ENCODE measurements at regions not wholly inside any gene's neighbourhood (a gene's known extent, or its start where the extent isn't known, plus 50 kb on each side); places are given as distances from the start of the nearest gene placed in this dataset.

DNA sequence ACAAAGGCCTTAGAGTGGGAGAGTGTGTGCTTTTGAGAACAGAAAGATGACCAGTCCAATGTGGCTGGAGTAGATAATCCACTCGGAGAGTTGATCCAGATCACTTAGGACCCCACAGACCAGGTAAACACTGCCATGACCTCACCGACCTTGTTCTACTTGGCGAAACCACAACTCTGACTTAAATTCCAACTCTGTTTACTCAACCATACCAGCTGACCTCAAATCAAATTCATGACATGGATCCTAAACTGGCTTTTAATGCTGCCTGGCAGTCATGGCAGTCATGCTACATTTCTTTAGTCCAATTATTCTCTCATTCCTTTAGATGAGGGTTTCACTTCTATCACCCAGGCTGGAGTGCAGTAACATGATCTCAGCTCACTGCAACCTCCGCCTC lies 347.1 kb upstream of the FAM98A start:
- no peak overlapping the region for H3K4me3 ChIP-seq (ENCODE audit: low read depth in 2 of 2, low read length in 1 of 2)
- TF ChIP-seq ELF1 (IDR thresholded peaks at IDR 0.05) (no peak), REST (IDR thresholded peaks at IDR 0.05; ENCODE audit: low read depth, low read length) (no peak), MEF2A (IDR thresholded peaks at IDR 0.05; ENCODE audit: borderline replicate concordance, low read depth) (no peak), NRF1 (IDR thresholded peaks at IDR 0.05; ENCODE audit: low read depth, low read length) (no peak), JUND (IDR thresholded peaks at IDR 0.05) (no peak), MAX (IDR thresholded peaks at IDR 0.05; ENCODE audit: low read depth) (no peak), MXI1 (IDR thresholded peaks at IDR 0.05; ENCODE audit: low read depth, low read length) (no peak), YY1 (IDR thresholded peaks at IDR 0.05; ENCODE audit: low read depth) (no peak), RFX5 (IDR thresholded peaks at IDR 0.05; ENCODE audit: low read length) (no peak), EZH2phosphoT487 (IDR thresholded peaks at IDR 0.05; ENCODE audit: borderline replicate concordance, low read depth) (no peak), FOXM1 (IDR thresholded peaks at IDR 0.05; ENCODE audit: low read depth) (no peak), SIN3A (IDR thresholded peaks at IDR 0.05; ENCODE audit: borderline replicate concordance, low read depth, low read length) (no peak), ZBTB33 (IDR thresholded peaks at IDR 0.05; ENCODE audit: borderline replicate concordance, low read depth) (no peak), RAD21 (IDR thresholded peaks at IDR 0.05; ENCODE audit: low read length) (no peak), EP300 (IDR thresholded peaks at IDR 0.05; ENCODE audit: borderline replicate concordance in 1 of 2, low read depth in 1 of 2, low read length in 1 of 2) (no peak), TAF1 (IDR thresholded peaks at IDR 0.05; ENCODE audit: borderline replicate concordance, low read depth, low read length) (no peak), USF1 (IDR thresholded peaks at IDR 0.05; ENCODE audit: borderline replicate concordance, low read depth) (no peak)
- TF ChIP-seq, protein P1, sequence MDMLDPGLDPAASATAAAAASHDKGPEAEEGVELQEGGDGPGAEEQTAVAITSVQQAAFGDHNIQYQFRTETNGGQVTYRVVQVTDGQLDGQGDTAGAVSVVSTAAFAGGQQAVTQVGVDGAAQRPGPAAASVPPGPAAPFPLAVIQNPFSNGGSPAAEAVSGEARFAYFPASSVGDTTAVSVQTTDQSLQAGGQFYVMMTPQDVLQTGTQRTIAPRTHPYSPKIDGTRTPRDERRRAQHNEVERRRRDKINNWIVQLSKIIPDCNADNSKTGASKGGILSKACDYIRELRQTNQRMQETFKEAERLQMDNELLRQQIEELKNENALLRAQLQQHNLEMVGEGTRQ (IDR thresholded peaks at IDR 0.05; ENCODE audit: borderline replicate concordance, low read depth, low read length): no peak
- POLR2A ChIA-PET: no interaction called here
- no peak overlapping the region for H3K27ac ChIP-seq (ENCODE audit: low read depth in 2 of 2, low read length in 1 of 2)
- DNase-seq: no peak
- no peaks in the 10 kb centered on the region for H3K4me1 ChIP-seq (ENCODE audit: control insufficient read depth in 1 of 2, insufficient read depth in 2 of 2, low read depth in 1 of 2, low read length in 1 of 2)
- H3K9me2 ChIP-seq: no peaks in the 10 kb centered on the region
- no peak overlapping the region for H2AFZ ChIP-seq (ENCODE audit: low read depth)
- CTCF ChIA-PET: no interaction called here
- no peaks in the 10 kb centered on the region for H3K27me3 ChIP-seq (ENCODE audit: insufficient read depth)
- H4K20me1 ChIP-seq (ENCODE audit: insufficient read depth): no peaks in the 10 kb centered on the region
- H3K9ac ChIP-seq: no peak overlapping the region
- no peak overlapping the region for H3K4me2 ChIP-seq
- WGBS (ENCODE audit: low lambda C conversion rate): 16% methylated on average over 4 of the region's 4 CpGs
- no peaks in the 10 kb centered on the region for H3K79me2 ChIP-seq (ENCODE audit: insufficient read depth)
- H3K36me3 ChIP-seq (replicated peaks in 1 of 2; ENCODE audit: control insufficient read depth in 1 of 2, insufficient read depth in 2 of 2, low read length in 1 of 2): no peaks in the 10 kb centered on the region
- H3K9me3 ChIP-seq: no peaks in the 10 kb centered on the region
- H3F3A ChIP-seq (replicated peaks; ENCODE audit: insufficient read depth): no peaks in the 10 kb centered on the region

All from SK-N-SH (cell line).